HG03378 (cell line): ENCODE measurements at regions not wholly inside any gene's neighbourhood (a gene's known extent, or its start where the extent isn't known, plus 50 kb on each side); places are given as distances from the start of the nearest gene placed in this dataset.

Experiments used
- ATAC-seq: cut with Tn5 transposase; IDR thresholded peaks from one replicate; pipeline ENCODE4 v1.9.1; 2021; ENCODE audit warnings: mild to moderate bottlenecking, moderate library complexity; ENCODE audit not compliant: unreplicated experiment

DNA sequence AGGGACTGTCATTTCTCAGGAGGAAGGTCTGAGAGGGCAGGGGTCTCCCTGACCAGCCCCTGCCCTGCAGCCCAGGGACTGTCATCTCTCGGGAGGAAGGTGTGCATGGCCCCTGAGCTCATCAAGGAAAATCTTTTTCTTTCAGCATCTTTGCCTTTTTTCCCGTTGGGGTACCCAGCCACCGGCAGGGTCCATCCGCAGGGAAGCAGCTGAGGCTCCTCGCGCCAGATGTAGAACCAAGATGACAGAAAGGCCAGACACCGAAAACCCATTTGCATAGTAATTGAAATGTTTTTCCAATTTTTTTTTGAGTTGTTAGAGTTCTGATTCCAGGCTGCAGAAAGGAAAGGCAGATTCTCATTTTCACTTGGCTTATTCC lies 613.9 kb downstream of the TBC1D22A start:
- no peak for ATAC-seq

- no peak for ATAC-seq
Measured at GRCh38 chr22:47375621-47376321, 613.3 kb downstream of the TBC1D22A start.

DNA sequence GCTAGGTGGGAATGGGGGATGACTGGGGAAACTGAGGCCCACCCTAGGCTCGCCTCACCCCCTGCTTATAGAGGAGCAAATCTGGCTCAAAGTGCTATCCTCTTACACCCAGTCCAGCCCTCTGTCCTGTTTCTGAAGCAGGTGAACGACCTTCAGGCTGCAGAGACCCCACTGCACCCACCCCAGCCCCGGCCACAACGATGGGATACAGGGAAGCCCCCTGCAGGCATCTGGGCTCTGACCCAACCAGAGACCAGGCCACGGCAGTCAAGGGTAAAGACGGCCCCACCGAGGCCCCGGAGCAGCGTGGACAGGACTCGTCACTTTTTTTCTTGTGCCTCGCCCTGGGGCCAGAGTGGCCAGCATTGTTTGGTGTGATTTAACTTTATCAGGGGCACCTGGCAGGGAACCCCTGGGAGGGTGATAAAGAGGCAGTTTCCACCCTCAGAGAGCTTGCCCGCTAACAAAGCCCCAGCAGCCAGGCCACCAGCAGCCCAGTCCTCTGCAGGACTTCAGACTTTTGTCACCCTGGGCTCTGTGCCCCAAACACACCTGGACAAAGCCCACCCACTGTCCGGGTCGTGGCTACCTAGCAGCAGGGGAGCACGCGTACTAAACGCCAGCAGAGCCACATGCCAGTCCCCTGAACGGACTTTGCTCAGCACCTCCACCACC lies 612.6 kb downstream of the TBC1D22A start:
- no peak for ATAC-seq

- no peak for ATAC-seq
Measured at GRCh38 chr22:47374273-47374771, 611.9 kb downstream of the TBC1D22A start.

- ATAC-seq: no peak
Measured at GRCh38 chr22:47373648-47374272, 611.3 kb downstream of the TBC1D22A start.

- no peak for ATAC-seq
Measured at GRCh38 chr22:47372596-47373385, 610.3 kb downstream of the TBC1D22A start.

DNA sequence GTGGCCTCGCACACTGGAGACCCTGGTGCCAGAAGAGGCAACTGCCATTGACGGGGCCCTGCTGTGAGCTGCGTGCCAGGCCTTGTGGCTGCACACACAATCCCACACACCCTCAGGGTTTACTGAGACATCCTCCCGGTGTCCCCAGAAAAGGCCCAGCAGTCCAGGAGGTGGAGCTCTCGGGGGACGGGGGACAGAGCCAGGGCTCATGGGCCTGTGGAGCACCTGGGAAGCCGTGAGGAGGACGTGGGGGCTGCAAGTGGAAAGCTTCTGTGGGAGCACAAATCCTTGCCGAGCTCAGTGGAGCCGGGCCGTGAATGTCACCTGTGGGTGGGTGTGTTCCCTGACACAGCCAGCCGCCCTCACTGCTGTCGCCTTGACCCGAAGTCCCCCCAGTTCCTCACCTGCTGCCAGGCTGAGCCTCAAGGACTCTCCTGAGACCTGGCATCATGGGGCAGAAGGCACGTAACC lies 609.7 kb downstream of the TBC1D22A start:
- no peak for ATAC-seq

GRCh38 chr22:47371263-47372090 lies 609.0 kb downstream of the TBC1D22A start:
- no peak for ATAC-seq

GRCh38 chr22:47370448-47371262 lies 608.2 kb downstream of the TBC1D22A start:
- no peak for ATAC-seq

DNA sequence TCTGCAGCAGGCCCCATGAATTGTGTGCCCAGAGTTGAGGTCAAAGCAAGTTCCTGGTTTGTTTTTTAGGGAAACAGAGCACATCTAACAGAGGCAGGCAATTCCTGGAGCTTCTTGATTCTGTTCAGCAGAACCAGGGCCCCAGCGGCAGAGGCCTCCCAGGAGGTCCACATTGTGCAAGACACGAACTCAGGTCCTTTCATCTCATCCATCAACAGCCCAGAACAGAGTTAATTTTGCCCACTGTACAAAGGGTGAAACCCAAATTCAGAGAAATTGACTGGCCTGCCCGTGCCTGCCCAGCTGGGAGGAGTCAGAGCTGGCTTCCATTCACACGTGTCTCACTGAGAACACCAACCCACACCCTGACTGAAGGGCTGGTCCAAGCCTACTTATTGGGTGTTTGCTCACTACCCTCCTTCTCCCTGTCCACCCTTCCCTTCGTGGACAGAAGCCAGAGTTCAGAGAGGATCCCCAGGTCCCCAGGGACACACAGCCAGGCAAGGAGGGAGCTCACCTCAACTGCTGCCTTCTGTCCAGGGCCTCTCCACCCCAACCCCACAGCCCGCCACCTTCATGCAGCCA lies 607.1 kb downstream of the TBC1D22A start:
- no peak for ATAC-seq

DNA sequence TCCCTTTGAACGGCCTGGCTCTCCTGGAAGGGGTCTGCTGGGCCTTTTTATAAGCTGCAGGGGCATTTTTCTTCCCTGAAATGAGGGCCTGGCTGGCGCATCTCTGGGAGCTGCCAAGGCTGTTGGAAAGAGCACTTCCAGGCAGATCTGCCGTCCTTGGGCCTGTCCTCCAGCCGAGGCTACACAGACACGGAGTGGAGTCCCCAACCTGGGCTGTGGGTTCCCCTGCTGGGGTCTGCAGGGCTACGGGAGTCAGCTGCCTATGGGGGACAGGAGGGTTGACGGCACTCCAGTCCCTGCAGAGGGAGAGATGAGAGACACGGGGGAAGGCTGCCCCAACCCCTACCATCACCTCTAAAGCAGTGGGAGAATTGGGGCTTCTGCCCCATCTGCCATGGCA lies 606.6 kb downstream of the TBC1D22A start:
- ATAC-seq: no peak

DNA sequence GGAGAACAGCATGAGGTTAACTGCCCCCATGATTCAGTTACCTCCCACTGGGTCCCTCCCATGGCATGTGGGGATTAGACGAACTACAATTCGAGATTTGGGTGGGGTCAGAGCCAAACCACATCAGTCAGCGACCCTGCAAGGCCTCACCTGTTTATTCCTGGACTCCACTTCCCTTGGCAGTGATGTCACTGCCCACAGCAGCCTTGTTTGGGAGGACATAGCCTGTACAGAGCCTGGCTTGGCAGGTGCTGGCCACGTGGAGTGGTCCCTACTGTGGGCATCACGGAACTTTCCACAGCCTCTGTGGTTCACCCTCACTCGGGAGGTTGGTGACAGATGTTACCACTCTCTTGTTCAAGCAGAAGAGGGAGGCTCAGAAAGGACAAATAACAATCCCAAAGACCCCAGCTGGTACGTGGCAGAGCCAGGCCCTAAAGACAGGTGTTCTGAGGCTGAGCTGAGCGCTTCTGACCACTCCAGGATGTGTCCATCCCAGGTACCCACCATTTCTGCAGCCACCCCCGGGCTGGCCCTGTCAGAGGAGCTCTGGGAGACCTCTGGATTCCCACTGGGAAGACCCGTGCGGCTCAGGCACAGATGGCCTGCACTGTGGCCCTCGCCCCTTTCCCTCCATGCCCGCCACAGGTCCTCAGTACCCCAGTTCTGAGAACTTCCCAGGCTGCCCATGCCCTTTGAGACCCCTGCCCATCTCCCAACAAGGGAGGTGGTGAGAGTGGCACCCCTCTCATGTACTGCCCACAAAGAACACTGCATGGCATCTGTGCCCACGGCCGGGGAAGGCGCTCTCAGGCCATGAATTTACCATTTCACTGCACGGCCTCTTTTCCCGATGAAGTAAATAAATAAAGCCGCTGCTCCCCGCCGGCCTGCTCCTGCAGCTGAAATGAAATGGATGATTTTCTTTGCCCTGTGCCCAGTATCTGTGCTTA lies 605.8 kb downstream of the TBC1D22A start:
- ATAC-seq: no peak

- ATAC-seq: no peak
Measured at GRCh38 chr22:47367107-47367690, 604.7 kb downstream of the TBC1D22A start.

GRCh38 chr22:47366026-47366767 lies 603.7 kb downstream of the TBC1D22A start:
- no peak for ATAC-seq

DNA sequence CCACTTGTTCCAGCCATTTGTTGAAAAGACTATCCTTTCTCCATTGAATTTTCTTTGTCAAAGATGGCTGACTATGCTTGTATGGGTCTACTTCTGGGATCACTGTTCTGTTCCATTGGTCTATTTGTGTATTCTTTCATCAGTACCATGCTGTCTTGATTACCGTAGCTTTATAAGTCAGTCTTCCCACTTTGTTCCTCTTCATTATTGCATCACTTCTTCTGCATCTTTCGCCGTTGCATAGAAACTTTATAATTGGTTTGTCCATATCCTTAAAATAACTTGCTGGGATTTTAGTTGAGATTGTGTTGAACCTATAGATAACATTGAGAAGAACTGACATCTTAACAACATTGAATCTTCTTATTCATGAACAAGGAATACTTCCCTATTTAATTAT lies 598.8 kb downstream of the TBC1D22A start:
- no peak for ATAC-seq

- ATAC-seq: no peak
Measured at GRCh38 chr22:47357493-47357892, 595.0 kb downstream of the TBC1D22A start.

DNA sequence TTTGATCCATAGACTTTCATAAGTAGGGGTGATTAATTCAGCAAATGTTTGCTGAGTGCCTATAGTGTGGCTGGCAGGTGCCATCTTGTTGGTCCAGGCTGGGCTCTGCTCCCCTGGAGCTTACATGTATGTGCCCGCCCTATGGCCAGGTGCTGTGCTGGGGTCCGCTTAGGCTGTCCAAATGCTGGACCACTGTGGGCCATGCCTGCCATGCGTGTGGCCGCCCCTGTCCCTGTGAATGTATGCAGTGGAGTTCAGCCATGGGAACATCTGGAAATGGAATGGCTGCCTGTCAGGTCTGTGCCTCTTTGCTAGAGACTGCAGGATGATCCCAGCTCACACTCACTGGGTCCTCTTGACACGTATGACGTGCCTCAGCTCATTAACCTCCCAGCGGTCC lies 594.6 kb downstream of the TBC1D22A start:
- ATAC-seq: no peak
